ENCODE measurements at regions not wholly inside any gene's neighbourhood (a gene's known extent, or its start where the extent isn't known, plus 50 kb on each side); places are given as distances from the start of the nearest gene placed in this dataset.
A peak's percentile ranks its signal among the peaks of the same experiment; 100 is the strongest.

DNA sequence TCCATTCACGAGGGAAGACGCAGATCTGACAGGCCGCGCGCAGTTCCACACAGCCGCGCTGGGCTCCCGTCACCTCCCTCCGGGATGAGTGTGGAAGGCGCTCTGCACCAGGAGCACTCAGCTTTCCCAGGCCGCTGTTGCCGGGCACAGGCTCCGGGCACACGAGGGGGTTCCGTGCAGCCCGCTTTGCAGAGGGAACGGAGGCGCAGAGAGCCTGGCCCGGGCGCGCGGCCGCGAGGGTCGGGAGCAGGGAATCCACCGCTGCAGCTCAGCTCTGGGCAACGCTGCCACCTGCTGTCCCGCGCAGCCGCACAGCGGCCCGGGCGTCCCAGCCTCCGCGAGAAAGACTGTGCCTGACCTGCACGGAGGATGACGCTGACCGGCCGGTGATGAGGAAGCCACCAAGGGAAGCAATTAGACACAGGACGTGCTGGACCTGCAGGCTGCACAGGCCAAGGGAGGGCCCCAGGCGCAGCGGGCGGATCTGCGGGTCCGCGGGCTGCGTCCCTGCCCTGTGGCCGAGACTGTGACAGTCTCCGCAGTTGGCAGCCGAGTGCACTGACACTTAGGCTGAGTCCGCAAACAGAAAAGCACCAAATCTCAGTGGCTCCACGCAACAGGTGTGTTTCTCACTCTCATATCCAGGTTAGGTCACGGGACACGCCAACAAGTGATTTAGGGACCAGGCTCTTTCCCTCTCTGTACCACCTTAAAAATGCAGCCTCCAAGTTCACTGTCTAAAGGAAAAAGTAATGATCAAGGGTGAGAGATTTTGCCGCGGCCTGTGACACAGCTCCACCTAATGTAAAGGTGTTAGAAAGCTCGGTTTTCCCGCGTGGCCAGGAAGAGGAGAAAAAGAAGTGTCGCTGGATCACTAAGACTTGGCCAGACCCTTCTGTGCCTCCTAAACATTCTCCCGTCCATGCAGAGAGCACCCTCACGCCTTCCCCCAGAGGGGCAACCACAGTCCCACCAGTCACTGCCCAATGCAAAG lies 94.5 kb downstream of the SEC61G start:
- DNase-seq: peak; percentile 94
- peak overlapping the region; percentile 65 for H3K4me3 Mint-ChIP-seq
- 6 to 11% methylated on average over 24 to 62 of the region's 62 CpGs for WGBS, 2 experiments (ENCODE audit: insufficient coverage in 1 of 2, insufficient read length in 1 of 2)
- H3K9me3 Mint-ChIP-seq: peaks cover 8% of the 10 kb centered on the region
- H3K36me3 Mint-ChIP-seq (ENCODE audit: low read depth): no peaks in the 10 kb centered on the region
- H3K27me3 Mint-ChIP-seq (ENCODE audit: insufficient read depth): peaks cover 52% of the 10 kb centered on the region
- peaks cover 57% of the 10 kb centered on the region for H3K27me3 ChIP-seq (ENCODE audit: control insufficient read depth, insufficient read depth, low read length, poor library complexity, severe bottlenecking)
- H3K27ac ChIP-seq (ENCODE audit: low read depth, low read length): no peak overlapping the region
- no peaks in the 10 kb centered on the region for H3K4me1 ChIP-seq (ENCODE audit: control insufficient read depth, insufficient read depth, low read length)
- peaks cover 9% of the 10 kb centered on the region for H3K9me3 ChIP-seq (ENCODE audit: control insufficient read depth, low read length)
- no peak overlapping the region for H3K27ac Mint-ChIP-seq
- H3K4me3 ChIP-seq (ENCODE audit: low read length): peak overlapping the region; percentile 74
- peaks cover 17% of the 10 kb centered on the region for H3K4me1 Mint-ChIP-seq
- TF ChIP-seq, protein P1, sequence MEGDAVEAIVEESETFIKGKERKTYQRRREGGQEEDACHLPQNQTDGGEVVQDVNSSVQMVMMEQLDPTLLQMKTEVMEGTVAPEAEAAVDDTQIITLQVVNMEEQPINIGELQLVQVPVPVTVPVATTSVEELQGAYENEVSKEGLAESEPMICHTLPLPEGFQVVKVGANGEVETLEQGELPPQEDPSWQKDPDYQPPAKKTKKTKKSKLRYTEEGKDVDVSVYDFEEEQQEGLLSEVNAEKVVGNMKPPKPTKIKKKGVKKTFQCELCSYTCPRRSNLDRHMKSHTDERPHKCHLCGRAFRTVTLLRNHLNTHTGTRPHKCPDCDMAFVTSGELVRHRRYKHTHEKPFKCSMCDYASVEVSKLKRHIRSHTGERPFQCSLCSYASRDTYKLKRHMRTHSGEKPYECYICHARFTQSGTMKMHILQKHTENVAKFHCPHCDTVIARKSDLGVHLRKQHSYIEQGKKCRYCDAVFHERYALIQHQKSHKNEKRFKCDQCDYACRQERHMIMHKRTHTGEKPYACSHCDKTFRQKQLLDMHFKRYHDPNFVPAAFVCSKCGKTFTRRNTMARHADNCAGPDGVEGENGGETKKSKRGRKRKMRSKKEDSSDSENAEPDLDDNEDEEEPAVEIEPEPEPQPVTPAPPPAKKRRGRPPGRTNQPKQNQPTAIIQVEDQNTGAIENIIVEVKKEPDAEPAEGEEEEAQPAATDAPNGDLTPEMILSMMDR (conservative IDR thresholded peaks at IDR 0.05): peak; percentile 73
- no peak overlapping the region for H3K9ac ChIP-seq (ENCODE audit: extremely low read depth, low read length, poor library complexity, severe bottlenecking)
- no peaks in the 10 kb centered on the region for H3K36me3 ChIP-seq (ENCODE audit: control insufficient read depth, insufficient read depth, low read length)

DNA sequence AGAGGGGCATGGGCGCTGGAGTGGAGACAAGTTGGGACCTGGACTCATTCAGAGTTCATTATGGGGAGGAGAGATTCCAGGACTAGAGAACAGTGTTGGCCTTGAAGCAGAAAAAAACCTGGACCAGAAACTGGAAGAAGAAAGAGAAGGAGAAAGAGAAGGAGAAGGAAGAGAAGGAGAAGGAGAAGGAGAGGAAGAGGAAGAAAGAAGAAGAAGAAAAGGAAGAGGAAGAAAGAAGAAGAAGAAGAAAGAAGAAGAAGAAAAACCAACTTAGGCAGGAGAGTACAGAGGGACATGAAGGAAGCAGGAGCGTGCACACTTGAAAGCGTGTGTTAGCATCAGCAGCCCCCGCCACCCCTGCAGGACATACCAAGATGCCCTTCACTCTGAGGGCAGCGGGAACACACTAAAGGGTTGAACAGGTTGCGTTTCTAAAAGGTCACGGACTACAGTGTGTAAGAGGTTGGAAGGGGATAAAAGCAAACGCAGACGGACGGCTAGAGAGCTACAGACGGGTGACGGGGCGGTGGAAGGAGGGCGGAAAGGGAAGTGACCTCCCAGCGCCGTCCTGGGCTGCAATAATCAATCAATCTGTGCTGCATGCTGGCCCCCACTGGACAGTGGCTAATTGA lies 95.3 kb downstream of the SEC61G start:
- Histone ChIP-seq H3K4me1 (ENCODE audit: control insufficient read depth, insufficient read depth, low read length) (no peaks in the 10 kb centered on the region), H3K36me3 (ENCODE audit: control insufficient read depth, insufficient read depth, low read length) (no peaks in the 10 kb centered on the region), H3K9ac (ENCODE audit: extremely low read depth, low read length, poor library complexity, severe bottlenecking) (no peak overlapping the region), H3K9me3 (ENCODE audit: control insufficient read depth, low read length) (peaks cover 9% of the 10 kb centered on the region), H3K27ac (ENCODE audit: low read depth, low read length) (no peak overlapping the region), H3K4me3 (ENCODE audit: low read length) (peak overlapping the region; percentile 74), H3K27me3 (ENCODE audit: control insufficient read depth, insufficient read depth, low read length, poor library complexity, severe bottlenecking) (peaks cover 65% of the 10 kb centered on the region)
- Mint-ChIP-seq H3K4me3 (peak overlapping the region; percentile 65), H3K36me3 (ENCODE audit: low read depth) (no peaks in the 10 kb centered on the region), H3K27me3 (ENCODE audit: insufficient read depth) (peaks cover 54% of the 10 kb centered on the region), H3K27ac (no peak overlapping the region), H3K9me3 (peaks cover 4% of the 10 kb centered on the region), H3K4me1 (peaks cover 17% of the 10 kb centered on the region)
- WGBS, 2 experiments (ENCODE audit: insufficient coverage in 1 of 2, insufficient read length in 1 of 2): 48 to 57% methylated on average over 13 to 16 of the region's 16 CpGs
- DNase-seq: no peak
- TF ChIP-seq, protein P1 (conservative IDR thresholded peaks at IDR 0.05): no peak

DNA sequence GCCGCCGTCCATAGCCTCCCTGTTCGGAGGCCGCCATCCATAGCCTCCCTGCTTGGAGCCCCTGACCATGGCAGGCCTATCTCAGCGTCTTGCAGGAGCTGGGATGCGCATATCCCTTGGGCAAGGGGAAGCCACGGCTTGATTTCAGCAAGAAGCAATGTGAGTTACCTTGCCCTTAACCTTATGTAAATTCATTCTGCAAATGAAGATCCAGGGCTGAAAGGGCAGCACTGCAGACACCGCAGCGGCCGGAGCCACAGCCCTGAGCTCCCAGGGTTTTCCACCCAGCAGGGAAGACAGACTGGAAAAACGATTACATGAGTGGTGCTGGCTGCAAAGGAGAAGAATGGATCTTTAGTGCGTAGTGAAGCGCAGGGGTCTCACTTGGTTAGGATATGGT lies 95.8 kb downstream of the SEC61G start:
- Mint-ChIP-seq H3K27me3 (ENCODE audit: insufficient read depth) (peaks cover 55% of the 10 kb centered on the region), H3K36me3 (ENCODE audit: low read depth) (no peaks in the 10 kb centered on the region), H3K27ac (no peak overlapping the region), H3K9me3 (peaks cover 4% of the 10 kb centered on the region), H3K4me3 (peak overlapping the region; percentile 65), H3K4me1 (peaks cover 17% of the 10 kb centered on the region)
- Histone ChIP-seq H3K4me1 (ENCODE audit: control insufficient read depth, insufficient read depth, low read length) (no peaks in the 10 kb centered on the region), H3K4me3 (ENCODE audit: low read length) (no peak overlapping the region), H3K36me3 (ENCODE audit: control insufficient read depth, insufficient read depth, low read length) (no peaks in the 10 kb centered on the region), H3K9me3 (ENCODE audit: control insufficient read depth, low read length) (peaks cover 9% of the 10 kb centered on the region), H3K27me3 (ENCODE audit: control insufficient read depth, insufficient read depth, low read length, poor library complexity, severe bottlenecking) (peaks cover 70% of the 10 kb centered on the region), H3K27ac (ENCODE audit: low read depth, low read length) (no peak overlapping the region), H3K9ac (ENCODE audit: extremely low read depth, low read length, poor library complexity, severe bottlenecking) (no peak overlapping the region)
- DNase-seq: peak; percentile 48
- TF ChIP-seq, protein P1 (conservative IDR thresholded peaks at IDR 0.05): no peak
- WGBS, 2 experiments (ENCODE audit: insufficient coverage in 1 of 2, insufficient read length in 1 of 2): 68 to 75% methylated on average over 10 to 13 of the region's 13 CpGs
